GM12892 (cell line): ENCODE measurements at regions not wholly inside any gene's neighbourhood (a gene's known extent, or its start where the extent isn't known, plus 50 kb on each side); places are given as distances from the start of the nearest gene placed in this dataset.

ENCODE experiments used
- POLR2A ChIP-seq: IDR thresholded peaks from 2 replicates; pipeline ENCODE4 v1.6.1; 2011; ENCODE audit warnings: low read depth, low read length, control low read depth
- POLR2AphosphoS5 ChIP-seq: IDR thresholded peaks from 2 replicates; pipeline ENCODE4 v1.6.1; 2011; ENCODE audit warnings: low read depth, low read length, control low read depth
- TAF1 ChIP-seq: IDR thresholded peaks from 2 replicates; pipeline ENCODE4 v1.6.1; 2011; ENCODE audit warnings: low read depth, mild to moderate bottlenecking, control low read depth, low read length, borderline replicate concordance

- TF ChIP-seq POLR2A (no peak), POLR2AphosphoS5 (no peak), TAF1 (no peak)
Observed at GRCh38 chr14:62123961-62124360, 361.7 kb downstream of the SNAPC1 start.
